ENCODE measurements at regions not wholly inside any gene's neighbourhood (a gene's known extent, or its start where the extent isn't known, plus 50 kb on each side); places are given as distances from the start of the nearest gene placed in this dataset.

- H3K4me3 ChIP-seq (ENCODE audit: low read length): no peak overlapping the region
- H3K4me1 ChIP-seq (ENCODE audit: control insufficient read depth, insufficient read depth, low read length): no peaks in the 10 kb centered on the region
- no peaks in the 10 kb centered on the region for H3K36me3 ChIP-seq (ENCODE audit: control insufficient read depth, insufficient read depth, low read length)
- no peaks in the 10 kb centered on the region for H3K27me3 ChIP-seq (ENCODE audit: control insufficient read depth, insufficient read depth, low read length)
- WGBS (ENCODE audit: insufficient coverage): 75% methylated on average over 1 of the region's 2 CpGs
- no peaks in the 10 kb centered on the region for H3K9me3 ChIP-seq (replicated peaks; ENCODE audit: control insufficient read depth, low read depth, low read length)
- no peak overlapping the region for H3K27ac ChIP-seq (ENCODE audit: low read length)
- no peak for DNase-seq
Measured at GRCh38 chr3:99041747-99042146, 140.3 kb upstream of the DCBLD2 start.

- Histone ChIP-seq H3K36me3 (ENCODE audit: control insufficient read depth, insufficient read depth, low read length) (no peaks in the 10 kb centered on the region), H3K27ac (ENCODE audit: low read length) (no peak overlapping the region), H3K4me3 (ENCODE audit: low read length) (no peak overlapping the region), H3K9me3 (replicated peaks; ENCODE audit: control insufficient read depth, low read depth, low read length) (peaks cover 2% of the 10 kb centered on the region), H3K4me1 (ENCODE audit: control insufficient read depth, insufficient read depth, low read length) (no peaks in the 10 kb centered on the region), H3K27me3 (ENCODE audit: control insufficient read depth, insufficient read depth, low read length) (no peaks in the 10 kb centered on the region)
- no CpG with 5 or more reads among the region's 4 CpGs for WGBS (ENCODE audit: insufficient coverage)
- no peak for DNase-seq
Measured at GRCh38 chr3:99031778-99032177, 130.3 kb upstream of the DCBLD2 start.

- H3K27ac ChIP-seq (ENCODE audit: low read length): no peak overlapping the region
- H3K9me3 ChIP-seq (replicated peaks; ENCODE audit: control insufficient read depth, low read depth, low read length): peaks cover 2% of the 10 kb centered on the region
- no peaks in the 10 kb centered on the region for H3K27me3 ChIP-seq (ENCODE audit: control insufficient read depth, insufficient read depth, low read length)
- no peaks in the 10 kb centered on the region for H3K4me1 ChIP-seq (ENCODE audit: control insufficient read depth, insufficient read depth, low read length)
- peak; percentile 51 for DNase-seq
- H3K36me3 ChIP-seq (ENCODE audit: control insufficient read depth, insufficient read depth, low read length): no peaks in the 10 kb centered on the region
- no peak overlapping the region for H3K4me3 ChIP-seq (ENCODE audit: low read length)
- no CpG with 5 or more reads among the region's 2 CpGs for WGBS (ENCODE audit: insufficient coverage)
Measured at GRCh38 chr3:99023590-99024192, 122.2 kb upstream of the DCBLD2 start.

- 85% methylated on average over 1 of the region's 1 CpG for WGBS (ENCODE audit: insufficient coverage)
- no peaks in the 10 kb centered on the region for H3K36me3 ChIP-seq (ENCODE audit: control insufficient read depth, insufficient read depth, low read length)
- H3K9me3 ChIP-seq (replicated peaks; ENCODE audit: control insufficient read depth, low read depth, low read length): no peaks in the 10 kb centered on the region
- H3K4me1 ChIP-seq (ENCODE audit: control insufficient read depth, insufficient read depth, low read length): no peaks in the 10 kb centered on the region
- no peaks in the 10 kb centered on the region for H3K27me3 ChIP-seq (ENCODE audit: control insufficient read depth, insufficient read depth, low read length)
- H3K27ac ChIP-seq (ENCODE audit: low read length): no peak overlapping the region
- H3K4me3 ChIP-seq (ENCODE audit: low read length): no peak overlapping the region
- no peak for DNase-seq
Measured at GRCh38 chr3:99021466-99021865, 120.0 kb upstream of the DCBLD2 start.

- Histone ChIP-seq H3K36me3 (ENCODE audit: control insufficient read depth, insufficient read depth, low read length) (no peaks in the 10 kb centered on the region), H3K4me3 (ENCODE audit: low read length) (no peak overlapping the region), H3K4me1 (ENCODE audit: control insufficient read depth, insufficient read depth, low read length) (no peaks in the 10 kb centered on the region), H3K27ac (ENCODE audit: low read length) (no peak overlapping the region), H3K27me3 (ENCODE audit: control insufficient read depth, insufficient read depth, low read length) (no peaks in the 10 kb centered on the region), H3K9me3 (replicated peaks; ENCODE audit: control insufficient read depth, low read depth, low read length) (no peaks in the 10 kb centered on the region)
- 67% methylated on average over 1 of the region's 1 CpG for WGBS (ENCODE audit: insufficient coverage)
- no peak for DNase-seq
Measured at GRCh38 chr3:99016452-99016851, 115.0 kb upstream of the DCBLD2 start.

GRCh38 chr3:99013777-99014315, 112.4 kb upstream of the DCBLD2 start:
- no peak overlapping the region for H3K4me3 ChIP-seq (ENCODE audit: low read length)
- H3K4me1 ChIP-seq (ENCODE audit: control insufficient read depth, insufficient read depth, low read length): no peaks in the 10 kb centered on the region
- no peak overlapping the region for H3K27ac ChIP-seq (ENCODE audit: low read length)
- H3K36me3 ChIP-seq (ENCODE audit: control insufficient read depth, insufficient read depth, low read length): no peaks in the 10 kb centered on the region
- no CpG with 5 or more reads among the region's 3 CpGs for WGBS (ENCODE audit: insufficient coverage)
- H3K27me3 ChIP-seq (ENCODE audit: control insufficient read depth, insufficient read depth, low read length): no peaks in the 10 kb centered on the region
- no peak for DNase-seq
- H3K9me3 ChIP-seq (replicated peaks; ENCODE audit: control insufficient read depth, low read depth, low read length): no peaks in the 10 kb centered on the region

GRCh38 chr3:99013077-99013476, 111.6 kb upstream of the DCBLD2 start:
- Histone ChIP-seq H3K27me3 (ENCODE audit: control insufficient read depth, insufficient read depth, low read length) (peaks cover 2% of the 10 kb centered on the region), H3K36me3 (ENCODE audit: control insufficient read depth, insufficient read depth, low read length) (no peaks in the 10 kb centered on the region)

GRCh38 chr3:99012051-99012450, 110.6 kb upstream of the DCBLD2 start:
- Histone ChIP-seq H3K27ac (ENCODE audit: low read length) (no peak overlapping the region), H3K27me3 (ENCODE audit: control insufficient read depth, insufficient read depth, low read length) (peaks cover 2% of the 10 kb centered on the region), H3K36me3 (ENCODE audit: control insufficient read depth, insufficient read depth, low read length) (no peaks in the 10 kb centered on the region), H3K4me1 (ENCODE audit: control insufficient read depth, insufficient read depth, low read length) (no peaks in the 10 kb centered on the region), H3K9me3 (replicated peaks; ENCODE audit: control insufficient read depth, low read depth, low read length) (no peaks in the 10 kb centered on the region), H3K4me3 (ENCODE audit: low read length) (no peak overlapping the region)
- WGBS (ENCODE audit: insufficient coverage): 14% methylated on average over 1 of the region's 3 CpGs
- DNase-seq: no peak

More at GRCh38 chr3:99013077-99013476, 111.6 kb upstream of the DCBLD2 start:
- no peak for DNase-seq
- no peaks in the 10 kb centered on the region for H3K4me1 ChIP-seq (ENCODE audit: control insufficient read depth, insufficient read depth, low read length)
- no peak overlapping the region for H3K4me3 ChIP-seq (ENCODE audit: low read length)
- H3K27ac ChIP-seq (ENCODE audit: low read length): no peak overlapping the region
- no peaks in the 10 kb centered on the region for H3K9me3 ChIP-seq (replicated peaks; ENCODE audit: control insufficient read depth, low read depth, low read length)

GRCh38 chr3:99009851-99010250, 108.4 kb upstream of the DCBLD2 start:
- Histone ChIP-seq H3K9me3 (replicated peaks; ENCODE audit: control insufficient read depth, low read depth, low read length) (no peaks in the 10 kb centered on the region), H3K36me3 (ENCODE audit: control insufficient read depth, insufficient read depth, low read length) (no peaks in the 10 kb centered on the region), H3K27ac (ENCODE audit: low read length) (no peak overlapping the region), H3K4me1 (ENCODE audit: control insufficient read depth, insufficient read depth, low read length) (no peaks in the 10 kb centered on the region), H3K27me3 (ENCODE audit: control insufficient read depth, insufficient read depth, low read length) (peaks cover 2% of the 10 kb centered on the region), H3K4me3 (ENCODE audit: low read length) (no peak overlapping the region)
- DNase-seq: no peak

- DNase-seq: no peak
- Histone ChIP-seq H3K27ac (ENCODE audit: low read length) (no peak overlapping the region), H3K36me3 (ENCODE audit: control insufficient read depth, insufficient read depth, low read length) (no peaks in the 10 kb centered on the region), H3K4me1 (ENCODE audit: control insufficient read depth, insufficient read depth, low read length) (no peaks in the 10 kb centered on the region), H3K4me3 (ENCODE audit: low read length) (no peak overlapping the region), H3K9me3 (replicated peaks; ENCODE audit: control insufficient read depth, low read depth, low read length) (no peaks in the 10 kb centered on the region), H3K27me3 (ENCODE audit: control insufficient read depth, insufficient read depth, low read length) (peaks cover 2% of the 10 kb centered on the region)
Measured at GRCh38 chr3:99006686-99007085, 105.2 kb upstream of the DCBLD2 start.

- DNase-seq: no peak
Measured at GRCh38 chr3:98999675-99000074, 98.2 kb upstream of the DCBLD2 start.

More at GRCh38 chr3:98999675-99000074, 98.2 kb upstream of the DCBLD2 start:
- Histone ChIP-seq H3K4me1 (ENCODE audit: control insufficient read depth, insufficient read depth, low read length) (no peaks in the 10 kb centered on the region), H3K4me3 (ENCODE audit: low read length) (no peak overlapping the region), H3K9me3 (replicated peaks; ENCODE audit: control insufficient read depth, low read depth, low read length) (no peaks in the 10 kb centered on the region), H3K27me3 (ENCODE audit: control insufficient read depth, insufficient read depth, low read length) (no peaks in the 10 kb centered on the region), H3K27ac (ENCODE audit: low read length) (no peak overlapping the region), H3K36me3 (ENCODE audit: control insufficient read depth, insufficient read depth, low read length) (no peaks in the 10 kb centered on the region)
